ENCODE measurements at regions not wholly inside any gene's neighbourhood (a gene's known extent, or its start where the extent isn't known, plus 50 kb on each side); places are given as distances from the start of the nearest gene placed in this dataset.
"Not testable (repeated sequence)": the region's sequence is repeated elsewhere in the genome, so short reads cannot be mapped to it uniquely, and the experiment has no call there.

- not testable (repeated sequence) for TF ChIP-seq CTCF, POLR2A, POLR2AphosphoS5 (IDR thresholded peaks at IDR 0.05)
Measured at GRCh38 chr18:15407874-15408273, 659.9 kb downstream of the ANKRD30B start.
